ENCODE measurements at regions not wholly inside any gene's neighbourhood (a gene's known extent, or its start where the extent isn't known, plus 50 kb on each side); places are given as distances from the start of the nearest gene placed in this dataset.

- H3K9me3 ChIP-seq (ENCODE audit: insufficient read depth in 2 of 2, low read depth in 1 of 2, low read length in 1 of 2): no peaks in the 10 kb centered on the region
- no peak overlapping the region for H4K5ac ChIP-seq (ENCODE audit: insufficient read length, low read depth, low read length)
- no peak overlapping the region for H2BK20ac ChIP-seq (ENCODE audit: low read length)
- WGBS, 2 experiments (ENCODE audit: extremely low coverage in 1 of 2, insufficient coverage in 1 of 2, insufficient read length in 1 of 2, insufficient replicate concordance in 2 of 2, low coverage in 1 of 2, low lambda C conversion rate in 2 of 2, missing lambda C conversion rate in 1 of 2): 95% methylated on average over 17 of the region's 18 CpGs; no CpG with 5 or more reads in 1 of the 2 experiments
- no peak overlapping the region for H3K4ac ChIP-seq (replicated peaks; ENCODE audit: insufficient read length, low read depth, low read length)
- H3K79me1 ChIP-seq (ENCODE audit: low read depth, low read length): no peaks in the 10 kb centered on the region
- no peaks in the 10 kb centered on the region for H3K79me2 ChIP-seq (ENCODE audit: control insufficient read depth in 1 of 2, insufficient read depth in 2 of 2, low read length in 2 of 2)
- no peak overlapping the region for H3K4me3 ChIP-seq (ENCODE audit: extremely low read depth in 1 of 4, insufficient read depth in 2 of 4, low read depth in 3 of 4, low read length in 4 of 4)
- DNase-seq (ENCODE audit: low read depth in 1 of 2, low spot score in 2 of 2) (no peak), FAIRE-seq (no peak)
- H3K27me3 ChIP-seq (replicated peaks in 1 of 4; ENCODE audit: control insufficient read depth in 3 of 4, extremely low read depth in 1 of 4, insufficient read depth in 3 of 4, low read length in 3 of 4): no peaks in the 10 kb centered on the region
- H3K56ac ChIP-seq (replicated peaks; ENCODE audit: insufficient read length, low read depth, low read length): no peak overlapping the region
- no peak overlapping the region for H3K18ac ChIP-seq (ENCODE audit: extremely low read depth, low read length)
- no peak overlapping the region for H3K4me2 ChIP-seq (ENCODE audit: insufficient read depth in 1 of 2, low read depth in 2 of 2, low read length in 2 of 2)
- no peak overlapping the region for H3K27ac ChIP-seq (ENCODE audit: low read depth, low read length)
- H3K36me3 ChIP-seq (ENCODE audit: control insufficient read depth in 2 of 4, insufficient read depth in 4 of 4, low read length in 3 of 4): no peaks in the 10 kb centered on the region
- ChIA-PET POLR2A (ENCODE audit: partially characterized antibody) (interaction anchor here (0.7 to 1.4 kb wide), 2 partner anchors 33 to 1013 kb away, joined by 3 read pairs; no protein-coding TSS in a partner anchor), CTCF (ENCODE audit: partially characterized antibody) (interaction anchor here (0.6 to 3.8 kb wide), 7 partner anchors 12 to 628 kb away, joined by 3 to 16 read pairs (median 3); no protein-coding TSS in a partner anchor)
- H2BK15ac ChIP-seq (ENCODE audit: low read length): 0 out of 2 replicates have a peak overlapping the region, but pooled peaks have one; percentile 5
- no peak overlapping the region for H2BK5ac ChIP-seq (ENCODE audit: low read depth, low read length)
- peaks cover 5 to 12% (median 8%) of the 10 kb centered on the region in 4 experiments; a peak in 6 of 7 replicates for H3K4me1 ChIP-seq (replicated peaks in 1 of 4; ENCODE audit: control insufficient read depth in 3 of 4, insufficient read depth in 4 of 4, low read length in 3 of 4)
- H2AFZ ChIP-seq (ENCODE audit: low read length): no peak overlapping the region
- H2BK12ac ChIP-seq (ENCODE audit: low read depth, low read length): peak overlapping the region; percentile 50; the same call in 1 of the 2 replicates
- H4K91ac ChIP-seq (replicated peaks; ENCODE audit: insufficient read length, low read length): peak overlapping the region; percentile 22
- no peak overlapping the region for H3K23ac ChIP-seq (ENCODE audit: insufficient read length)
- no peak overlapping the region for H2BK120ac ChIP-seq (replicated peaks; ENCODE audit: low read depth, low read length)
- no peak overlapping the region for H3K9ac ChIP-seq (replicated peaks in 1 of 4; ENCODE audit: extremely low read depth in 1 of 4, low read depth in 3 of 4, low read length in 3 of 4)
- H4K20me1 ChIP-seq (replicated peaks in 1 of 2; ENCODE audit: control insufficient read depth in 1 of 2, insufficient read depth in 2 of 2, low read length in 2 of 2): no peaks in the 10 kb centered on the region
- H3K14ac ChIP-seq (ENCODE audit: insufficient read length): no peak overlapping the region
- H2AK5ac ChIP-seq (ENCODE audit: low read depth, low read length): no peak overlapping the region
- no peak overlapping the region for H4K8ac ChIP-seq (ENCODE audit: extremely low read depth, insufficient read depth, low read length)
- no peaks in the 10 kb centered on the region for H3K23me2 ChIP-seq (ENCODE audit: low read depth, low read length)
- TF ChIP-seq CTBP2 (IDR thresholded peaks at IDR 0.05; ENCODE audit: borderline replicate concordance, insufficient read depth, insufficient read length, low read length) (no peak), USF2 (IDR thresholded peaks at IDR 0.05; ENCODE audit: low read length) (no peak), PHF8 (conservative IDR thresholded peaks at IDR 0.05; ENCODE audit: low read depth, low read length) (no peak), KDM5A (IDR thresholded peaks at IDR 0.05; ENCODE audit: low read length) (no peak), CEBPB (IDR thresholded peaks at IDR 0.05; ENCODE audit: low read depth, low read length) (no peak), ASH2L (IDR thresholded peaks at IDR 0.05; ENCODE audit: low read length) (no peak), CHD1 (IDR thresholded peaks at IDR 0.05; ENCODE audit: low read depth, low read length) (no peak), MAFK (IDR thresholded peaks at IDR 0.05; ENCODE audit: low read depth, low read length) (no peak), SIN3A (conservative IDR thresholded peaks at IDR 0.05 in 1 of 2, IDR thresholded peaks at IDR 0.05 in 1 of 2; ENCODE audit: low read depth in 1 of 2, low read length in 2 of 2) (no peak), NRF1 (IDR thresholded peaks at IDR 0.05; ENCODE audit: low read depth, low read length) (no peak)
- TF ChIP-seq, protein P1, sequence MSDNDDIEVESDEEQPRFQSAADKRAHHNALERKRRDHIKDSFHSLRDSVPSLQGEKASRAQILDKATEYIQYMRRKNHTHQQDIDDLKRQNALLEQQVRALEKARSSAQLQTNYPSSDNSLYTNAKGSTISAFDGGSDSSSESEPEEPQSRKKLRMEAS (IDR thresholded peaks at IDR 0.05): no peak
Measured at GRCh38 chr1:8200317-8201115, 117.4 kb upstream of the SLC45A1 start.

Measured in H1 (cell line).